GM12874 (cell line): ENCODE measurements at regions not wholly inside any gene's neighbourhood (a gene's known extent, or its start where the extent isn't known, plus 50 kb on each side); places are given as distances from the start of the nearest gene placed in this dataset.

ENCODE experiments used
- TF ChIP-seq, protein P1 (sequence below): IDR thresholded peaks from 2 replicates; pipeline ENCODE4 v1.5.1; 2011; ENCODE audit warnings: low read depth, mild to moderate bottlenecking, control low read depth, low read length, moderate library complexity; ENCODE audit not compliant: insufficient read depth

DNA sequence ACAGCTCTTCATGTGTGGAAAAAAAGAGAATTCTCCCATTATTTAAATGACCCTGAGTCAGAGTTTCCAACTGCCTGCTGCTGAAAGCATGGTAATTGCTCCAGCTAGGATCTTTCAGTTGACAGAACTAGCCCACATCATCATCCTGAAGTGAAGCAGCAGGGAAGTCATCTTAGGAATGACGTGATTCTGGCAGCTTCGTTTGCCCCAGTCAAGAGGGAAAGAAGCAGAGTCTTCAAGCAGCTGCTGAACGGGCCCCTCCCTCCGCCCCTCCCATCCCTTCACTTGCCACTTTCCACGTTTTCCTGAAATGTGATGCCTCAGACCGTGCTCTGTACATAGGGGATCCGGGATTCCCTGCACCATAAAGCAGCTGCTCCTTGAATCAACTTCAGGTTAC, 455.0 kb upstream of the TMEM132C start:
- TF ChIP-seq, protein P1, sequence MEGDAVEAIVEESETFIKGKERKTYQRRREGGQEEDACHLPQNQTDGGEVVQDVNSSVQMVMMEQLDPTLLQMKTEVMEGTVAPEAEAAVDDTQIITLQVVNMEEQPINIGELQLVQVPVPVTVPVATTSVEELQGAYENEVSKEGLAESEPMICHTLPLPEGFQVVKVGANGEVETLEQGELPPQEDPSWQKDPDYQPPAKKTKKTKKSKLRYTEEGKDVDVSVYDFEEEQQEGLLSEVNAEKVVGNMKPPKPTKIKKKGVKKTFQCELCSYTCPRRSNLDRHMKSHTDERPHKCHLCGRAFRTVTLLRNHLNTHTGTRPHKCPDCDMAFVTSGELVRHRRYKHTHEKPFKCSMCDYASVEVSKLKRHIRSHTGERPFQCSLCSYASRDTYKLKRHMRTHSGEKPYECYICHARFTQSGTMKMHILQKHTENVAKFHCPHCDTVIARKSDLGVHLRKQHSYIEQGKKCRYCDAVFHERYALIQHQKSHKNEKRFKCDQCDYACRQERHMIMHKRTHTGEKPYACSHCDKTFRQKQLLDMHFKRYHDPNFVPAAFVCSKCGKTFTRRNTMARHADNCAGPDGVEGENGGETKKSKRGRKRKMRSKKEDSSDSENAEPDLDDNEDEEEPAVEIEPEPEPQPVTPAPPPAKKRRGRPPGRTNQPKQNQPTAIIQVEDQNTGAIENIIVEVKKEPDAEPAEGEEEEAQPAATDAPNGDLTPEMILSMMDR = no peak

DNA sequence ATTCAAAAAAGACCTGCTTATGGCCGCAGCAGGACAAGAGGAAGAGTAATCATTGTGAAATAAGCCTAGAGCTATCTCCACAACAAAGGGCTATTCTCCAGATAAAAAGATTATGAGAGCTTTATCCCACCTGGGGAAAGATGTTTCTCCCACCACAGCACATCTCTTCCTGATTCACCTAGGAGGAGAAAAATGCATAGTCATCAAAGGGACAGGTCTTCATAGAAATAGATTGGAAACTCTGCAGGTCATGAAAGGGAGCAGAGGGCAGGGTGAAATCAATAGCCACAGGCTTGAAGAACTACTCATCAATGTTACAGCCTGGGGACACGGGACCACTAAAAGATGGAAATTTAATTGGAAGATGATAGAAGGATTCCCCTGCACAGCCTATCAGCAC, 453.8 kb upstream of the TMEM132C start:
- TF ChIP-seq, protein P1 = no peak

DNA sequence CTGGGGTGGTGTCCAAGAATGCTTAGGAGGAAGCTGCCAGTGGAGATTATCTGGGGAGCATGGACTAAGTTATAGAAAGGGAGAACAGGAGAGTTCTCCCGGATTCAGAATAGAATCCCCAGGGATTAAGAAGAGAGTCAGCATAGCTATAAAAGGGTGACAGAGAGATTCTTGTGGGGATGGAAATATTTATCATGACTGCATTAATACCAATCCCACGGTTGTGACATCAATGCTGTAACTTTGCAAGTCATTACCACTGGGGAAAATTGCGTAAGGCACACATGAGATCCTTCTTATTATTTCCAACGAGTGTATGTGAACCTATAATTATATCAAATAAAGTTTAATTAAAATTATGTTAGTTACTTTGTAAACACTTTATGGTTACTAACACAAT, 447.9 kb upstream of the TMEM132C start:
- TF ChIP-seq, protein P1 = no peak

DNA sequence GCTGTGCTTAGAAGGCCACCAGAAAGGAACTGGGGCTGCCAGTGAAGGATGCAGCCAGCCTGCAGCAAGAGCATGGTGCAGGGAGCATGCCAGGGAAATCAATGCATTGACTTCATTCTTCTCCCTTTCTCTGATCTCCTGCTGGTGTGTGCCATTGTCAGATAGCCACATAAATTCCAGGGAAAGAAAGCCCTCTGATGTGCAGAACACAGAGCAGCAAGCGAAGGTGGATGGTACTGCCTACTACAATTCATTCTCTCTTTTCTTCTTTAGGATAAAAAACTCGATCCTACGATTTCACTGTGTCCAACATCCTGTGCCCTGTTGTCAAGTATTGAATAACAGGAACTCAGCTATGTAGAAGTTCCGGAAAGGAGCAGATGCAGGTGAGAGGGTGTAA, 446.7 kb upstream of the TMEM132C start:
- TF ChIP-seq, protein P1 = no peak

DNA sequence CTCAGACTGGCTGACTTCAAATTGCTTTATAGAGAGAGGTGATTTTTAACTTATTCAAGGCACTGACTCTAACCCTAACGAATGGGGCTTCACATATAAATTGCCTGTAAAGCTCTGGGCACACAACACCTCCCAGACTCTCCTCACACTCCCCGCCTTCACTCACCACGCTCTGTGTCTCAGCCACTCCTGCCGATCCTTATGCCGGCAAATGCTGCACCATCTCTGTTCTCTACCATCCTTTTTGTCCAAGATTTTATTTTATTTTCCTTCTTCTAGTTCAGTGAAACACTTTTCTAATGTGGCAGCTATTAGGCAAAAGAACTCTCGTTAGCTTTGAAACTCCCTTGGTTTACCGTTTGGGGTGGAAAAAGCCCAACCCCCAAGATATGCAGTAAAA, 446.1 kb upstream of the TMEM132C start:
- TF ChIP-seq, protein P1 = no peak

DNA sequence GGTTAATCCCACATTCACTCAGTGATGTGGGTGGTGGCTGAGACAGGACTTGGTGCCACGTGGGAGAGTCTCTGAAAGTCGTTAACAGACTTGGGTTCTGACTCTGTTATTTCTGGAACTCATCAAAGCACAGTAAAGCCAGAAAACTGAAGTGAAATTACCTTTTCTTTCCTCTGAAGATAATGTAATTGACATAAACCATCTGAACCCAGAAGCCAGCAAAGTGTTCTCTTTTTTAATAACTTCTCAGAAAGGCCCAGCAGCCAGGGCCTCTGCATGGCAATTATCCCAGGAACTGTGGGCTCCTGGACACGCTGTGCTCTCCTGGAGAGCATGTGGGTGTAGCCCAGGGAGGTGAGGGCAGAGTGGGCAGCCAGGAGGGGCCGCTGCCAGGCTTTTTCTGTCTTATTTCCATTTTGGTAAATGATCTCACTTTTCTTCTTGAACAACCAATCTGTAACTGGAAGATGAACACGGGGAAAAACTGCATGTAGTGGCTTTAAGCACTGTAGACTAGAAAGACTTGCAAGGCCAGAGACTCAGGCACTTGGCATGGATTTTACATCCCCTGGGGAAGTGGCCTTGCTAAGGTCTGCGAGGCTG, 444.1 kb upstream of the TMEM132C start:
- TF ChIP-seq, protein P1 = no peak

DNA sequence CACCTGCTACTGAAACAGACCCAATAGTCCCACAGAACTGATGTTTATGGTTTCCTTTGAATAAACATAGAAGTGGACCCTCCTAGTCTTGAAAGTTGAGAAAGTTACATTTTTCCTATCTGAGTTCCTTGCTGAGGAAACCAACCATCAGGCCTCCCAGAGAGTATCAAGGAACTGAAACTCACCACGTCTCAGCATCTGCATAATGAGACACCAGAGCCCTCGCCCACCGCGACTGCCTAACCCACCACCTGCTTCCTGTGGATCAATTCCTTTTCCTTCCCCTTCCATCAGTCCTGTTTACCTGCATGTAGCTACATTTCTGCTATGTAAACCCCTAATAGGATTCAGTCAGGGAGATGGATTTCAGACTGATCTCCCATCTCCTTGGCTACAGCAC, 443.2 kb upstream of the TMEM132C start:
- TF ChIP-seq, protein P1 = no peak
